ENCODE measurements at regions not wholly inside any gene's neighbourhood (a gene's known extent, or its start where the extent isn't known, plus 50 kb on each side); places are given as distances from the start of the nearest gene placed in this dataset.

GRCh38 chr20:61024390-61024789 is 227.7 kb upstream of the CDH4 start:
- BruUV-seq (replicated peaks) = no TSS peak
- in situ Hi-C loops (cut with MboI; ENCODE audit: low sequenced_read_pairs) (no loop called here), intact Hi-C loops (cut with micrococcal nuclease) (no loop called here), dilution Hi-C loops (cut with HindIII; ENCODE audit: low sequenced_read_pairs, unreplicated experiment) (no loop called here)
- H3K4me1 ChIP-seq (ENCODE audit: control insufficient read depth, insufficient read depth, low read length) = no peaks in the 10 kb centered on the region
- H3K4me2 ChIP-seq (ENCODE audit: low read depth, low read length) = no peak overlapping the region
- no peak overlapping the region for H2BK15ac ChIP-seq (ENCODE audit: low read depth, low read length)
- H3K23ac ChIP-seq (ENCODE audit: low read depth, low read length) = no peak overlapping the region
- H2AFZ ChIP-seq (replicated peaks; ENCODE audit: low read length, poor library complexity) = no peak overlapping the region
- 65% methylated on average over 2 of the region's 11 CpGs; no CpG with 5 or more reads in 1 of the 2 experiments for WGBS, 2 experiments (ENCODE audit: extremely low coverage in 2 of 2, insufficient read length in 1 of 2)
- no peaks in the 10 kb centered on the region for H3K9me1 ChIP-seq (ENCODE audit: insufficient read depth, low read length)
- H2AK5ac ChIP-seq (ENCODE audit: low read depth, low read length) = no peak overlapping the region
- H2BK120ac ChIP-seq (ENCODE audit: low read depth, low read length) = no peak overlapping the region
- DNase-seq (no peak), ATAC-seq (ENCODE audit: low read depth) (no peak)
- H2BK5ac ChIP-seq (ENCODE audit: low read depth, low read length, poor library complexity, severe bottlenecking) = no peak overlapping the region
- H2BK20ac ChIP-seq (ENCODE audit: low read depth, low read length) = no peak overlapping the region
- TF ChIP-seq BHLHE40 (IDR thresholded peaks at IDR 0.05; ENCODE audit: low read depth, low read length) = no peak
- no peaks in the 10 kb centered on the region for H4K20me1 ChIP-seq (ENCODE audit: insufficient read depth, low read length)
- ChIA-PET CTCF (no interaction called here), POLR2A (ENCODE audit: unreplicated experiment) (no interaction called here)
- H3K36me3 ChIP-seq (ENCODE audit: control insufficient read depth, insufficient read depth, low read length) = no peaks in the 10 kb centered on the region
- no peaks in the 10 kb centered on the region for H3K79me1 ChIP-seq (ENCODE audit: low read depth in 1 of 2, low read length in 2 of 2)
- H3K27ac ChIP-seq (ENCODE audit: insufficient read depth, low read length) = no peak overlapping the region
- no peak overlapping the region for H3K4me3 ChIP-seq (ENCODE audit: insufficient read depth, low read depth, low read length)
- H4K5ac ChIP-seq (ENCODE audit: low read depth, low read length) = no peak overlapping the region
- H3K9me3 ChIP-seq (ENCODE audit: control insufficient read depth, insufficient read depth, low read length) = peaks cover 12% of the 10 kb centered on the region
- no peak overlapping the region for H3K14ac ChIP-seq (replicated peaks; ENCODE audit: low read depth, low read length)
- H3K9ac ChIP-seq (ENCODE audit: low read depth, low read length) = no peak overlapping the region
- H3K56ac ChIP-seq (ENCODE audit: extremely low read depth, insufficient read depth, low read length) = no peak overlapping the region
- no peak overlapping the region for H2AK9ac ChIP-seq (replicated peaks; ENCODE audit: low read depth, low read length, poor library complexity)
- H3K27me3 ChIP-seq (ENCODE audit: control insufficient read depth, insufficient read depth, low read length) = no peaks in the 10 kb centered on the region
- H3K4ac ChIP-seq (ENCODE audit: low read depth, low read length) = no peak overlapping the region
- no peak overlapping the region for H4K8ac ChIP-seq (ENCODE audit: low read depth in 2 of 2, low read length in 2 of 2)
- no peak overlapping the region for H3K18ac ChIP-seq (ENCODE audit: low read depth, low read length)
- no peak overlapping the region for H4K91ac ChIP-seq (ENCODE audit: insufficient read depth, low read depth, low read length)
